ENCODE measurements at regions not wholly inside any gene's neighbourhood (a gene's known extent, or its start where the extent isn't known, plus 50 kb on each side); places are given as distances from the start of the nearest gene placed in this dataset.
A peak's percentile ranks its signal among the peaks of the same experiment; 100 is the strongest.
"Not testable (repeated sequence)": the region's sequence is repeated elsewhere in the genome, so short reads cannot be mapped to it uniquely, and the experiment has no call there.

DNA sequence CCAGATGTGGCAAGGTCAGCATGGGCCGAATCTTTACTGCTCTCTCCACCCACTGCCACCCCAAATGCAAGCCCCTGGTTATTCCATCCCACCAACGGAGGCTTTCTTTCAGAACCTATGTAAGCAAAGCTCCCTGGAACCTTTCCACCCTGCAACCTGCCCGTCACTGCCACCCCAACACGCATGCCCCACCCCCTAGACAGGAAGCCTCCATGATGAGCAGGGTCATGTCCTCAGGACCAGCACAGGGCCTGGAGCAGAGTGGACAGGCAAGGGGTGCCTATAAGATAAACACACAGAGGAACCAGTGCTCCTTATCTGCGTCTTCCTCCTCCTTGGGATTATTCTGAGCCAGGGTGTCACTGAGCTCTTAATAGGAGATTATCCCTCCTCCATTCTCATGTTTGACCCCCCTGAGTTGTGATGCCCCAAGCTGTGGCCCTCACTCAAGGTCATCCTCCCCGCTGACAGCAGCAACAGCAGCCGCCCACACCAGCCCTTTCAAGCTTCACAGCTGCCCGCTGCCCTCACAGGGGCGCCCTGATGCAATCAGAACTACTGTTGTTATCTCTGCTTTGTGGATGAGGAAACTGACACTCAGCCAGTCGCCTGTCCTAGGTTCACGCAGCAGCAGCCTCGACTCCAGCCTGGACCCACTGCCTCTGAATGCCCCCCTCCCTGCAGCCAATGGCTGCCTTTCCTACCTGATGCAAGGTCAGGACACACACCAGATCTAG lies 647.3 kb downstream of the TBC1D22A start:
- TF ChIP-seq, protein P1, sequence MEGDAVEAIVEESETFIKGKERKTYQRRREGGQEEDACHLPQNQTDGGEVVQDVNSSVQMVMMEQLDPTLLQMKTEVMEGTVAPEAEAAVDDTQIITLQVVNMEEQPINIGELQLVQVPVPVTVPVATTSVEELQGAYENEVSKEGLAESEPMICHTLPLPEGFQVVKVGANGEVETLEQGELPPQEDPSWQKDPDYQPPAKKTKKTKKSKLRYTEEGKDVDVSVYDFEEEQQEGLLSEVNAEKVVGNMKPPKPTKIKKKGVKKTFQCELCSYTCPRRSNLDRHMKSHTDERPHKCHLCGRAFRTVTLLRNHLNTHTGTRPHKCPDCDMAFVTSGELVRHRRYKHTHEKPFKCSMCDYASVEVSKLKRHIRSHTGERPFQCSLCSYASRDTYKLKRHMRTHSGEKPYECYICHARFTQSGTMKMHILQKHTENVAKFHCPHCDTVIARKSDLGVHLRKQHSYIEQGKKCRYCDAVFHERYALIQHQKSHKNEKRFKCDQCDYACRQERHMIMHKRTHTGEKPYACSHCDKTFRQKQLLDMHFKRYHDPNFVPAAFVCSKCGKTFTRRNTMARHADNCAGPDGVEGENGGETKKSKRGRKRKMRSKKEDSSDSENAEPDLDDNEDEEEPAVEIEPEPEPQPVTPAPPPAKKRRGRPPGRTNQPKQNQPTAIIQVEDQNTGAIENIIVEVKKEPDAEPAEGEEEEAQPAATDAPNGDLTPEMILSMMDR (IDR thresholded peaks at IDR 0.05; ENCODE audit: borderline replicate concordance, insufficient read depth, low read depth, low read length): no peak
- H3K4me3 ChIP-seq (ENCODE audit: low read depth, low read length): no peak overlapping the region

DNA sequence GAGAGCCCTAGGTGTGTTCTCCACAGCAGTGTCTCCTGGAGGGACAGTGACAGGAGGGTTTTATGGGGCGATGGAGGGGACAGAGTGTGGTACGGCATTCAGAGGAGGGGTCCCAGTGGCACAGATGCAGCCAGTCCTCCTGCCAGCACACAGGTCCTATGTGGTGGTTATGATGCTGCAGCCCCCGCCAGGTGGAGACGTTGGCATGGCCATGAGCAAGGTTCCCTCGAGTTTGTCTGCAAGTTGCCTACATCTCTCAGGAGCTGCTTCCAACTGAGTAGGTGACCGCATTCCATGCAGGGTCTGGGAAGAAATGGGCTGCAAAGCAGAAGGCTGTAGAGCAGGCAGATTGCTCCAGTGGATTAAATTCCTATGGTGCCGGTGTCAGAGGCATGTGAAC lies 646.0 kb downstream of the TBC1D22A start:
- TF ChIP-seq, protein P1 (IDR thresholded peaks at IDR 0.05; ENCODE audit: borderline replicate concordance, insufficient read depth, low read depth, low read length): 0 out of 2 replicates have a peak, but pooled peaks have one; percentile 4

DNA sequence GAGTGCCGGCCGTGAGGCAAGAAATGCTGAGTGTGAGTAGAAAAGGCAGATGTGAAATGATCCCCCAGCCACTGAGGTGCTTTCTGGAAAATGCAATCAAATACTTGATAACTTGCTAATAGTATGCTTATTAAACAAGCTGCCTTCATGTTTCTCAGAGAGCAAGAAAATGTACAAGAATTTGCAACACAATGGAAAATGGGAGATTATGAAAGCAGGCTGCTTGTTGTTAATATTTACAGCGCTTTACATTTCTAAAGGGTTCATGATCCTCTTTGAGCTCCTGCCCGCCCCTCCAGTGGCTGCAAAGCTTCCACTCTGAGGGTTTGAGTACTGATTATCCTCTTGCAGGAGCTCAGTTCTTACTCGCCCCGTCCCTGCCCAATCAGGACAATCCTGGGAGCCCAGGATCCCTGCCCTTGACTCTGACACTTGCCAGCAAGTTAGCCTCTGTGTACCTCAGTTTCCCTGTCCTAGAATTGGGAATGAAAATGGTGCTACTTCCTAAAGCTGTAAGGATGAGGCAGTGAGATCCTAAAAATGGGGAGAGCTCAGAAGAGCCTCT lies 645.1 kb downstream of the TBC1D22A start:
- TF ChIP-seq, protein P1 (IDR thresholded peaks at IDR 0.05; ENCODE audit: borderline replicate concordance, insufficient read depth, low read depth, low read length): no peak
- H3K4me3 ChIP-seq (ENCODE audit: low read depth, low read length): no peak overlapping the region

More for the DNA sequence above, 646.0 kb downstream of the TBC1D22A start:
- no peak overlapping the region for H3K4me3 ChIP-seq (ENCODE audit: low read depth, low read length)

DNA sequence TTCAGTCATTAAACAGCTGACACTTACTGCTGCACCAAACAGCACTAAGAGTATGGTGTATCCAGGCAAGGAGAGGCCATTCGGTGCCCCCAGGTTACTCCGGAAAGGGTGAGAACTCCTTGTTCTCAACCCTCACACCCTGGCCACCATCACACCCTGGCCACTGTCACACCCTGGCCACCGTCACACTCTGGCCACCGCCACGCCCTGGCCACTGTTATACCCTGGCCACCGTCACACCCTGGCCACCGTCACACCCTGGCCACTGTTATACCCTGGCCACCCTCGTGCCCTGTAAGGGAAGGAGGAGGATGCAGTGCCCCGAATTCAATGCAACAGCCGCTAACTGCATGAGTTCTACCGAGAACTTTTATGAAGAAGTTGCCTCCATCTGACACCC lies 644.4 kb downstream of the TBC1D22A start:
- no peak overlapping the region for H3K4me3 ChIP-seq (ENCODE audit: low read depth, low read length)
- TF ChIP-seq, protein P1 (IDR thresholded peaks at IDR 0.05; ENCODE audit: borderline replicate concordance, insufficient read depth, low read depth, low read length): no peak

DNA sequence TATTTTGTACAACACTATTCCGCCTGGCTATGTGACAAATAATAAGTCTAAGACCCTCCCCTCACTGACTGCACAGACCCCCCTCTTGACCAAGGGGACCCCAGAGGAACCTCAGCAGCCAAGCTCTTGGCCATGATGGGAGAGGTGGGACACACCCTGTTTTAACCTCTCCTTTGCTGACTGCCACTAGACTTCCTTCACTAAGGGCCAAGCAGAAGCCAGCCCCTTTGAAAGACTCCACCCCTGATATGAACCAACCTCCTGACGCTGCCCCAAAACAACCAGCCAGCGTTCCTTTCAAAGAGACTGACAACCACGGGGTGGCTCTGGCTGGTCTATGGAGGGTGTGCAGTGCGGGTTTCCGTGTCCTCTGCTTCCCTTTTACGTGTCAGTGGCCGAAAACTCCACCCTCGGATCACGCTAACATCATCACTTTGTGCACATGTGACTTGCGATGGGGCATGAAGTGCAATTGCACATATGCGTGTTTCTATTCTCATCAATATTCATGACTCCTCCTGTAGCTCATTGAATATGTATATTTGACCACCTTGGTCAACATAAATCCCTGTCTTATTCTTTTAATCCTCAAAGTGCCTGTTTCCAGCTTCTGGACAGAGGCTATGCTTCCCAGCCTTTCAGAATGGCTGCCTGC lies 643.9 kb downstream of the TBC1D22A start:
- H3K4me3 ChIP-seq (ENCODE audit: low read depth, low read length): no peak overlapping the region
- TF ChIP-seq, protein P1 (IDR thresholded peaks at IDR 0.05; ENCODE audit: borderline replicate concordance, insufficient read depth, low read depth, low read length): no peak

DNA sequence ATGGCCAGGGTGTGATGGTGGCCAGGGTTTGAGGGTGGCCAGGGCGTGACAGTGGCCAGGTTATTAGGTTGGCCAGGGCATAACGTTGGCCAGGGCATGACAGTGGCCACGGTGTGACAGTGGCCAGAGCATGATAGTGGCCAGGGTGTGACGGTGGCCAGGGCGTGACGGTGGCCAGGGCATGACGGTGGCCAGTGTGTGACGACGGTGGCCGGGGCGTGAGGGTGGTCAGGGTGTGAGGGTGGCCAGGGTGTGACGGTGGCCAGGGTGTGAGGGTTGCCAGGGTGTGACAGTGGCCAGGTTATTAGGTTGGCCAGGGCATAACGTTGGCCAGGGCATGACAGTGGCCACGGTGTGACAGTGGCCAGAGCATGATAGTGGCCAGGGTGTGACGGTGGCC lies 642.8 kb downstream of the TBC1D22A start:
- not testable (repeated sequence) for H3K4me3 ChIP-seq (ENCODE audit: low read depth, low read length)

DNA sequence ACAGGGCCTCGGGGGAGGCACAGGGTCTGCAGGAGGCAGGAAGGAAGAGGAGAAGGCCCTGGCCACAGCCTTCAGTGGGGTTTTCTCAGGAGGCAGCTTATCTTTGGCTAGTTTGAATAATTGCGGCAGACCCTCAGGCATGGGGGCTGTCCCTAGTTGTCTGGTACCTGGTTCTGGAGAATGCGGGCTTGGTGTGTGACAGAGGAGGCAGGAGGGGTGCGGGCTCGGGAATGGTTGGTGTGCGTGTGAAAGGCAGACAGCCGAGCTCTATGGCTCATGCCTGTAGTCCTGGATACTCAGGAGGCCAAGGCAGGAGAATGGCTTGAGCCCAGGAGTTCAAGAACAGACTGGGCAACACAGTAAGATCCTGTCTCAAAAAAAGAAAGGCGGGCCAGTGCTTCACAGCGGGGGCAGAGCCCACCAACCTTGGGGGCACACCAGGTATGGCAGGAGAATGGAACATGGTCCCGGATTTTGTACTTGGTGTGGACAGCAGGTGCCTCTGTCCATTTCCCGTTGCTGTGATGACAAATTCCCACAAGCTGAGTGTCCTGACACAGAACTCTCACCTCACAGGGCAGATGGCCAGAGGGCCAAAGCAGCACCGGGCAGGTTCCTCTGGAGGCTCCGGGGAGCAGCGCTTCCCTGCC lies 640.6 kb downstream of the TBC1D22A start:
- no peak overlapping the region for H3K4me3 ChIP-seq (ENCODE audit: low read depth, low read length)
- TF ChIP-seq, protein P1 (IDR thresholded peaks at IDR 0.05; ENCODE audit: borderline replicate concordance, insufficient read depth, low read depth, low read length): no peak
